Activated T-cell treated with anti-CD3 and anti-CD28 coated beads for 48 hours (primary cell): ENCODE measurements at regions not wholly inside any gene's neighbourhood (a gene's known extent, or its start where the extent isn't known, plus 50 kb on each side); places are given as distances from the start of the nearest gene placed in this dataset.

Source experiments
- DNase-seq: peaks from one replicate; pipeline ENCODE4 v3.0.0-alpha.2; 2020; ENCODE audit warnings: low read depth

DNA sequence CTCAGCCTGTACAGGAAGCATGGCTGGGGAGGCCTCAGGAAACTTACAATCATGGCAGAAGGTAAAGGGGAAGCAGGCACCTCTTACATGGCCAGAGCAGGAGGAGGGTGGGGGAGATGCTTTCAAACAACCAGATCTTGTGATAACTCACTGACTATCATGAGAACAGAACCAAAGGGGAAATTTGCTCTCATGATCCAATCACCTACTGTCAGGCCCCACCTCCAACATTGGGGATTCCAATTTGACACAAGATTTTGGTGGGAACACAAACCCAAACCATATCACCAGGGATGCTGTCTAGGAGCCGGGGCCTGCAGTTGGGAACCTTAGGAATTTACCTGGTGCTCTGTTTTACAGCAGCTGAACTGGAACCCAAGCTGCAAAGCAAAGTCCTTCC, 191.1 kb upstream of the CITED2 start:
- no peak for DNase-seq

DNA sequence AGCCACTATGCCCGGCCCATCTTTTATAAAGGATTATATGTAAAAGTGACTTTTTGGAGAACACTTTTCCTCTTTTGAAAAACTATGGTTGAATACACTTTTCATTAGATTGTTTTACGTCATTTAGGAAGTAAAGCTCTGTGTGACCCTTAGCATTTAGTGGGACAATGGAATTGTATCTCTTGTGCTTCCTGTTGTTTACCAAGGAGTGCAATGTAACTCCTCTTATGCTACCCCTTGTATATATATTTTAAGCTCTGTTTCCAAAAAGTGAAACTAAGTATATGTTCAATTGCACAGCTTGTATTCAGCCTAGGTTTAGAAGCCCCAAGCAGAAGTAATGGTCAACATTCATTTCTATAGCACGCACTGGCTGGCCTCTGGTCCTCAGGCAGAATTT, 183.1 kb upstream of the CITED2 start:
- no peak for DNase-seq

DNA sequence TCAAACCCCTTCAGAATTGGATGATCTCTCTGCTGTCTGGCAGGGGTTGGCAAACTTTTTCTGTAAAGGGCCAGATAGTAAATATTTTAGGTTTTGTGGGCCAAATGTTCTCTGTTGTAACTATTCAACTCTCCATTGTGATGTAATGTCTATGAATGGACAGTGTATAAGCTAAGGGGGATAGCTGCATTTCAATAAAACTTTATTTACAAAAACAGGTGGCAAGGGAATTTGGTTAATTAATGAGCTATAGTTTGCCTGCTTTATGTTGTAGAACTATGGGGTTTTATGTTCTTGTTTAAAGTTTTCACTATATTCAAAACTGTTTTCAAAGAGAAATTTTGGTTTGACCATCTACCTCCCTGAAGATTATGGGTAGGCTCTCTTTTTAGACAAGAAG, 182.1 kb upstream of the CITED2 start:
- DNase-seq = no peak

DNA sequence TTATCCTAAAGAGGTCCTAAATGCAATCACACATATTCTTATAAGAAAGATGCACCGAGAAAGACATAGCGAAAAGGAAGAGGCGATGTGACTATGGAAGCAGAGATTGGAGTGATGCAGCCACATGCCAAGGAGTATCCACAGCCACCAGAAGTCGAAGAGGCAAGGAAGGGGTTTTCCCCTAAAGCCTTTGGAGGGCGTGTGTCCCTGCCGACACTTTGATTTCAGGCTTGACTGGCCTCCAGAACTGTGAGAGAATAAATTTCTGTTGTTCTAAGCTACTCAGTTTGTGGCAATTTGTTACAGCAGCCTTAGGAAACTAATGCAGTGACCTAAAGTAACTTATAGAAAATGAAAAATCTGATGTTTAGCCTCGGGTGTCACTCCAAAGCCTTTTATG, 179.5 kb upstream of the CITED2 start:
- no peak for DNase-seq

DNA sequence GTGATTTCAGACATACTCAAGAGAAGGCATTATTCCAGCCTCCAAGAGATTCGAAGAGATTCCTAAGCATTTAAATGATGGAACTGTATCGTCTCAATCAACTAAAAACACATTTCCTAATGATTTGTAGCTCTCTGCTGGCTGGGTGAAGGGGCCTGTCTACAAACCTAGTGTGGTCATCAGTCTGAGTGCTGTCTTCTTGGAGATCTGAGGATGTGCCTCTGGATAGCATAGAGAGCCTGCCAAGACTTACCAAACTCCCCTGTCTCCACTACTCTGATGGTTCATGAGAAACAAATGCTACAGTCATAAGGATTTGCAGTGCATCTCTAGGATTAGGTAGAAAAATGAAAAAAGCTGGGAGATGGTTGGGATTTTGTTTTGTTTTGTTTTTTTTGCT, 176.9 kb upstream of the CITED2 start:
- DNase-seq = no peak

DNA sequence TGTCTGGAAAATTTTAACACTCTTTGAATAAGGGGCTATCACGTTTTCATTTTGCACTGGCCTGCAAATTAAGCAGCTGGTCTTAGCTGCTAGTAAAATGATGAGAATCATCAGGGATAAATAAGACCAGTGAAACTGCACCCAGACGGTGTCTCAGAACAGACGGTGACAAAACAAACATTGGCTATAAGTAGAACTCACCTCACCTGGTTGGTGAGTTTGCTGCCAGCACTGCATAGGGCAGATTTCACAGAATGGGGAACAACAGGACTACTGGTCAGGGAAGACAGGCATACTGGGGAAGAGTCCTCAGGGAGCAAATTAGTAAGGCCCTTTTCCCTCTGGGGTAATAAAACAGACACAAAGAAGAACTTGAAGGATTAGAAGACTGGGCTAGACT, 175.9 kb upstream of the CITED2 start:
- no peak for DNase-seq

DNA sequence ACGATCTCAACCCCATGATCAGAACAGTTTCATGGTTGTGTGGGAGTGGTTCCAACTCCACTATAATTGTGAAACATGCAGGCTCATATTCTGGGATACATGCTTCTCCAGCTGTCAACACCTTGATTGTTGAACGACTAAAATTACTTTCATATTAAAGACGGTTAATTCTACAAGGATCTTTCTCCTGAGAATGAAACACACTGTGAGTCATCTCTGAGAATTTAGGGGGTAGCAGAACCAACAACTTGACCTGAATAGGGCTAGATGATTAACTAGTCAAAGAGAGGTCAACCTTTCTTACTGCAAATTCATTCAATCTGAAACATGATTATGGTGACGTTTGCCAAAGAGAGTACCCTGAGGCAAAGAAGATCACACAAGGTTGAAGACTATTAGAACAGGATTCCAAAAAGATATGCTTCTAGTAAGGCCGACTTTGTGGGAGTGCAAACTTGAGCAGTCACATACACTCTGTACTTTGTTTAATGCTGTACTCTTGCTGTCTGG, 175.2 kb upstream of the CITED2 start:
- DNase-seq = no peak

DNA sequence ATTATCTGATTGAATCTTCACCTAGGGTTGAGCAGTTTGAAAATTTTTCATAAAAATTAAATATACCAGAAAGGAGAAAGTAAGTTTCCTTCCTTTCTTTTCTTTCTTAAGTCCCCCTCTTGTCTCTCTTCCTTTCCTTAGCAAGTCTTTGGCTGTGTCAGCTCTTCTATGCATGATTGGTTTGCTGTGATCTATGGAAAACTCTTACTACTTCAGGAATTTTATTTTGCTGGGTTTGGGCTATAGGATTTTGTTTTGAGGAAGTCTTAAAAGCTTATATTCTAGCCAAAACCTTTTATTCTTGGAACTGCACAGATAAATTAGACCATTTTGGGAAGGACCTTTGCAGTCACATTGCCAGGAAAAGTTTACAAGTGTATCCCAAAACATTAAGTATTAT, 173.4 kb upstream of the CITED2 start:
- no peak for DNase-seq

DNA sequence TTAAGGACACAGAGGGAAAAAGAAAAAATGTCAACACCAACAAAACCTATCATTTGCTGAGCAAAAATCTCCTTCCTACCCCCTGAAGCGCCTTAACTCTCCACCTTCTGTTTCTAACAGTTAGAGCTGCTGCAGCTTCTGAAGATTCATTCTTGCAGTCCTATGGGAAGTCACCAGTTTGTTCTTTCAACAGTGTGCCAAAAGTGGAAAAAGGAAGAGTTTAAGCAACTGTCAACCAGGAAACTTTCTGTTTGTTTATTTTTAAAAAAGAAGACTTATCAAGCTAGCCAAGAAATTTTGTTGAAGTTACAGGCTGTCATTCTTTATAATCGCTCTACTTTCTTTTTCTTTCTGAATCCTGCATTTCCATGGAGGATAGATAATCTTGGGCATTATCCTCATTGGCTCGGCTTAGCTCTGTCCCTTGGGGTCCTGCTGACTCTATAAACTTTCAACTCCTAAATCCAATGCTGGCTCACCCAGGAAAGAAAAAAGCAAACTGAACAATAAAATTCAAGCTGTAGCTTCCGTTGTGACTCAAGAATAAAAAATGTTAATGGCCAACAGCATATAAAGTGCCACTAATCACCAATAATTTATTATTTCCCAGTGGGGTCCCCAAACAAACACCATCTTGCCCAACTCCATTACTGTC, 172.8 kb upstream of the CITED2 start:
- no peak for DNase-seq

DNA sequence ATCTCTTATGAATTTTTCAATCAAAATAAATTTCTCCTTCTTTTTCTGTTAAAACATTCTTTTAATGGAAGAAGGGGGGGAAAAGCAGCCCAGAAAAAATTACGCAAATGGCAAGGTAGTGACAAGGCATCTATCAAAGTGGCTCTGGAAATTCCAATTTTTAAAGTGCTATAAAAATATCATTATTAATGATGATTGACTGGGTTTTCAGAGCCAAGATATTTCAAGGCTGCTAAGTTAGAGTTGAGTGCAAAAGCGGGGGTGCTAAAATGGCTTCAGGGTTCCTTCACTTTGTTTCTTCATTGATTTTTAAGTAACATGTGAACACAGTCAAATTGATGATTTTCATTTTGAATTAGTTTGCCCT, 171.6 kb upstream of the CITED2 start:
- DNase-seq = no peak

DNA sequence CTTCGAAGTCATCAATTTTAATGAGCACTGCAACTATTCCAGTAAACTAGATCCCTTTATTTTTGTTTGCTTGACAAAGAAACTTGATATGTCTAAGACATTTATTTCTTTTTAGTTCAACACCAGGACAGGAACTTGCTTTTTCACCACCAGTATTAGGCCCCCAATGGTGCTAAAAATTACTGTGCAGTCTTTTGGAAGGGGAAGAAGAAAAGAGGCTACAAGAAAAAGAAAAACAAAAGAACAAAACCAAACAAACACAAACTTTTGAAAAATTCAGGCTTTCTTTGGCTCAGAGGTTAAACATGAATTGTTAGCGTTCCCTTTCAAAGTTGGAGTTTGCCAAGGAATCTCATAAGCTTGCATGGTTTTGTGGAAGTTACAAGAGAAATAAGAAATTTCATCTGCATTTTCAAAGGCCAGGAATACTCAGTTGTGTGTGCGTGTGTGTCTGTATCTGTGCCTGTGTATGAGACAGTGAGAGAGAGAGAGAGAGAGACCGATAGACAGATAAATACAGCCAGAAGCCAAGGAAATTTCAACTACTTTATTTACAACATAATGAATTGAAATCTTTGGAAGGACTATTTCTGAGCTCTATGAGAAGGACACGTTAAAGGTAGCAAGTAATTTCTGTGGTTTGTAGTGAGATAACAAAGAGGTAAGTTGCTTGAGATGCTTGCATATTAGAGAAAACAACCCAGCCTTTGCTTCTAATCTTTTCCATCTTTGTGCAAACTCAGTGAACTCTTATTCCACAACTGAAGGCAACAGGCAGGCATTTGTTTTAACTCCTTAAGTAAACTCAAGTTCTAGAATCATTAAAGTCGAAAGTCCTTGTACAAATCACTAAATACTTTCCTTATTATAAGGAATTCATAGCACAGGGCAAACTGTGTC, 171.0 kb upstream of the CITED2 start:
- DNase-seq = no peak

DNA sequence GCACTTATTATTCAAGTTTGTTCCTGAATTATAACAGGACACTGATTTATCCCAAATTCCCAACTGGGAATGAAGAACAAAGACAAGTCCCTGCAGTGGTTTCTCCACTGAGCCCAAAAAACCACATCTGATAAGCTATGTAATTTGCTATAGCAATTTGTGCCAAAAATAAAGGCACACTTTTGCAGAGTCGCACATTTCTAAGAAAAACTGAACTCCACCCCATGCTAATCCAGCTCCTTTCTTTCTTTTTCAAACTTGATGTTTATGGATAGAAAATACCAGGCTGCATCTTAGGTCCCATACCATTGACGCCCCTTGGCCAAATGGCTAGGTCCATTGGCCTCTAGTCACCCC, 170.2 kb upstream of the CITED2 start:
- DNase-seq = no peak

DNA sequence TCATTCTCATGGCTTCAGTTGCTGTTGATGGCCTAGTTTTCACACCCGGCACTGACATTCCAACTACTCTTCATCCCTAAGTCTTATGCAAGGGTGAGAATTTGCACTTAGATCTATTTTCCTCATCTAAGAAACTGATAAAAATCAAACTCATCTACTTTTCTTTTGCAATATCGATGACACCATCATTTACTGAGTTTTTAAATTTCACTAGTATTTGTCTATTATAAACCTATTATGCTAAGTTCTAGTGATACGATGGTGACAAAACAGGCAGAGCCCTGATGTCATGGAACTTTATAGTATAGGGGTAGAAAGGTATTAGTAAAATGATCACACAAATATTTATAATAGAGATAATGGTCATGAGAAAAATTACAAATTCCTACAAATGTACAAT, 167.9 kb upstream of the CITED2 start:
- DNase-seq = no peak

DNA sequence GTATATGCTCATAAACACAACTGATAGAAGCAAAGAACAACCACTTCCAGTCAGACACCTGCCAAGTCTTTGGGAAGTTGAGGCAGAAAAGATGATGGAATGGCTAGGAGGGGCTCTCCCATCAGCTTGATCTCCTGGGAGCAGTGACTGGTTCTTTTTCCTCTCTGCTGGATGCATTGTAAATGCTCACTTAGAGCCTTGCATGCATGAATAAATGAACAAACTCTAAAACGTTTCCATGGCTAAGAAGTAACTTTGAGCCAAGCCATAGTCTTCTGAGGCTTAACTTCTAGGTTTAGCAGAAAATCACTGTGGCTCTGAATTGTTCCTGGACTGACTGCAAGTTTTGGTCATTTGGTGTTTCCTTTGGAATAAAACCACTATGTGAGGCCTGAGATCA, 166.4 kb upstream of the CITED2 start:
- DNase-seq = no peak

DNA sequence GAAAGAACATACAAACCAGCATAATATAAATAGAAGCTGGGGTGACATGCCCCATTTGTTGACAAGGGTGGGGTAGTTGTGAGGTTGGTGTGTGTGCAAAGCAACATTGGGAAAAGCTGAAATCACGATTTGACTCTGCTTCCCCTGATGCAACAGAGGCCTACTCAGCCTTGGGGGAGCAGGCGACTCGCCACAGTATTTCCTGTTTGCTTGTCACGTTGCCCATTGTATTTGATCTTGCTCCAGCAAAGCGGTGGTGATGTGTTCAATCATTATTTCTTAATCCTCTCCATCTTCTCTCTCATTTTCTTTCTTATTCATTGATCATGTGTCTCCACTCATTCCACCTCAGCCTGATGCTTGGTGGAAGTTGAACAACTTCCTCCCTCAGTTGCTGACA, 165.8 kb upstream of the CITED2 start:
- DNase-seq = peak; percentile 29

DNA sequence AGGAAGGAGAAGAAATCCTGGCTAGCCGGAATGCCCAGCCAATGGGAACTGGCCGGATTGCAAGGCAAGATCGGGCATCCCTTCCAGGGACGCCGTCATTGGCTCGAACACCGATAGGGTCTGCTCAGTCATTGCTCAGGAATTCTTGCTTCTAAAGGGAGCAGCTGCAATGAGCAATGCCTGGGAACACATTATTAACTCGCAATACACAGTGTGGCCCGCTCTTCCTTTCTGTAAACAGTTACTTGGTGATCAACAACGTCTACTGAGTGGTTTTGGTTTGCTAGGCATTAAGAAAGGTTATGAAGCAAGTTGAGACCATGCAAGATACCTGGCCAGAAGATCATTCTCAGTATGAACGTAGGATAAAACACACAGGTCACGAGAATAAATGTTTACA, 165.4 kb upstream of the CITED2 start:
- no peak for DNase-seq

DNA sequence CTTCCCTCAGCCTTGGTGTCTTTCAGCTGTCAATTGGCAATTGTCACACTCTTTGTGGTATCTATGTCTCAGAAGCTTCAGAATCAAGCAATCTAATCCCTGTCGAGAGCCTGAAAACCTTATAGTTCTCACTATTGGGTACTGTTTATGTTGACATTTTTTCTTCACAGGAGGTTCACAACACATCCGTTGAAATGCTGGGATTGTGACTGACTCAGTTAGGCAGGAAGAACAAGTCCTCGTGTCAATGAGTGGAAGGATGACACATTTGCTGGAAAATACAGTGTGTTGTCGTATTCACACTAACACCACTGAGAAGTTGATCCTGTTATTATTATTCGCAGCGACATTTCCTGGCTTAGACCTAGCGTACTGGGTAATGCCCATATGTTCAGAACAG, 163.9 kb upstream of the CITED2 start:
- DNase-seq = no peak

DNA sequence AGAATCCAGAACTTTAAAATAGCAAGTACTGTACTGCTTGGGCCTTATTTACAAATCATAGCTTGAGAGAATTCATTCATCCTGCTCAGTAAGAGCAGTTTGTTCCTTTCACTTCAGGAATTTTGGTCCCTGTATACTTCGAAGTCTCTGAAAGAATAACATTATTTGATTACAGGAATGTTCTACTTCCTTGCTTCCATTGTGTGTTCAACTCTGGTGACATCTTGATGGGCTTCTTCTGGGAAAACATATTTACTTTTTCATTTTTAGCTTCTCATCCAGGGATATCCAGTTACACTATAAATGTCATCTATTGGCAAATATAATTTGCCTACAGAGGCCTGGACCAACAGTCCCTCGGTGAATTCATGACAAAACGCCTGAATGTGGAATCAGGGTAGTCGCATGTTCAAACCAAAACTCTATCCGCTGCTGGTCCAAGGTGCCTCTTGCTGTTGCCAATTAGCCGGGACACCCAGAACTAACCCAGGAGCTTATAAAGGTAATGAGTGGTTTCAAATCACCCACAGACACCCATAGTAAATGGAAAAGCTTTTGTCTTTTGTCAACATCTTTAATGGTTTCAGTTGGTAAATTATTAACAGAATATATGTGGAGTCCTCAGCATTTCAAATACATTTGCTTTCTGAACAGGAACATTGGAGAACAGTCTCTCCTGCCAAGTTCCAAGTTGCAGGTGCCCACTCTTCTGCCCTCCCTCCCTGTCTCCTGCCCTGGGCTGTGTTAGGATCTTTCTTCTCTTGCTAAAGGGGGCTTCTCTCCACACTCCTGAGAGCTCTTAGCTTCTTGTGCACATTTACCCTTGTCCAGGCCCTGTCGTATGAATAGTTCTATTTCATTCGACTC, 162.5 kb upstream of the CITED2 start:
- no peak for DNase-seq

DNA sequence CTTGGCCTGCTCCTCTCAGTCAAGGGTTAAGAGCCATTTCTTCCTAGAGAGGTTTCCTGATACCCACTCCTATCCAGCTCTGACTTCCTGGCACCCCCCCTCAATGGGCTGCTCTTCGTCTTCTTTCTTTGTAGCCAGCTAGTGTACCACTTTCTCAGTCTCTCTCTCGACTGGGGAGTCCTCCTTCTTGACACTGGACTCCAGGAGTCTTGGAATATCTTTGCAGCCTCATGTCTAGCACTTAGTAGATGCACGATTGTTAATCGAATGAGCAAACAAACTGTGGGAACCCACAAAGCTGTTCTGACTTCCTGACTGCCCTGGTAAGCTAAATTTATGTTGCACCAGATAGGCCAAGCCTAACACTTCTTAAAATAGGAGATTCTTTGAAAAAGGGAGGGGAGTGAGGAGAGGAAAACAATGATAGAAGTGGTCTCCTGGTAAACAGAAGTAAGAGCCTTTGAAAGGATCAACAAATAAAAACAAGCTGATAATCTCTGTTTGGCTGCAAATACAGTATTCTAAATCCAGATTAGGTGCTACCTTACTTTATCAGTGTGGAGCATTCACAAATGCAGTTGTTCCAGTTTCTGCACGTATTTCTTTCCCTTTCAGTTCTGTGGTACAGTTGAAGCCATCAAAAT, 160.1 kb upstream of the CITED2 start:
- DNase-seq = no peak

DNA sequence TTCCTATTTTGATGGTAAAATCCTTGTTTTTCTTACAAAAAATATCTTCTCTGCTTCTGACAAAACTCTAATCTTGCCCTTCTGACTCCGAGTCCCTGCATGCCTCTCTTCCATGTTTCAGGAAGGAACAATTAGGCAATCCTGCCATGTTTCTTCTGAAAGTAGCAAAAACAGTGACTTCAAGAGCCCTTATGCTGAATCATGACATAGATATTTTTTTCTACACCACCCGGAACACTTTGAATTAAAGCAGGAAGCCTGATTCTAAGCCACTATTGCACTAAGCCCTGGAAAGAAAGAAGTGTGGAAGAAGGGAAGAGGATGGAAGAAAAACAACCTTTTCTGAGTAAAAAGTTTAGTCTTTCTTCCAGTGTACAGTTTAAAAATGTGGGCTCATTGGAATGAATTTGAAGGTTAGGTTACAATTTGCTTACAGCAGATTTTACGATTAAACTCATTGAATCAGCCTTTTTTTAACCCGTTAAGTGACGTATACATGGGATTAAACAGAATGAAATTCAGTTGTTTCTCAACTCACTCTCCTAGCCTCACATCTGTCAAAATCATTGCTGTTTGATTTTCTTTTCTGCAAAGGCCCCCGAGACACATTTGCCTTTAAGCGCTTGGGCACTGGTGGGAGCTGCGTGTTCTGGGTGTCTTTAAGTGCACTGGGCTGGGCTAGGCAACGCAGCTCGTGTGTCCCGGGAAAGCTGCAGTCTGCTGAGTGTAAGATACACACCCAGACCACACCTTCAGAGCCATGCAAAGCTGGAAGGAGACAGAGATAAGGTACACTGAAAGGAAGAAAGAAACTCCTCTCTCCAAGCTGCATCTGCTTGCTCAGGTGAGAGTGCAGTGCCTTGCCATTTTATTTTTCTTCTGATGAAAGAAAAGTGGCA, 159.4 kb upstream of the CITED2 start:
- DNase-seq = no peak

DNA sequence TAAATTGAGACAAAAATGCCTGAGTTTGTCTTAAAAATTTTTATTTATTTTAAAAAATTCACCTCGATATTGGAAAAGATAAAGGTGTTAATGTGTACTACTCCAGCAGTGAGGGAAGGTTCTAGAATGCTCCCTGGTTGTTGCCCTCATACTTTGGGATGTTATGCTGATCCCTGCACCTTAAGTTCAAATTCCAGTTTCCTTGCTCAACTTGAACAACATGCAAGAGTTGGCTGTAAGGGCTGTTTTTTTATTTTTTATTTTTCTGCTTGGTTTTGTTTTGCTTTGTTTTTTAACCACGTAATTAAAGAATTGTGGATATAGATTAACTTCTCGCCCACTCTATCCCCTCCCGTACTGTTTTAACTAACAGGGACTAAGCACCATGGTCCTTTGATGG, 158.7 kb upstream of the CITED2 start:
- no peak for DNase-seq
